H9 (cell line): ENCODE measurements at regions not wholly inside any gene's neighbourhood (a gene's known extent, or its start where the extent isn't known, plus 50 kb on each side); places are given as distances from the start of the nearest gene placed in this dataset.

ENCODE experiments used
- DNase-seq: peaks from one replicate; pipeline ENCODE4 v3.0.0-alpha.2; 2017
- H2AFZ ChIP-seq: one replicate; pipeline ENCODE4 v1.6.1; 2013; ENCODE audit warnings: mild to moderate bottlenecking, low read length, control low read depth, moderate library complexity
- H2AK5ac ChIP-seq: 2 replicates; pipeline ENCODE4 v1.6.1; 2013; ENCODE audit warnings: low read length, control low read depth, mixed read lengths; ENCODE audit not compliant: insufficient read length
- H2BK120ac ChIP-seq: one replicate; pipeline ENCODE4 v1.6.1; 2013; ENCODE audit warnings: low read depth, mild to moderate bottlenecking, low read length, control low read depth, inconsistent platforms; ENCODE audit not compliant: poor library complexity, severe bottlenecking
- H2BK12ac ChIP-seq: 2 replicates; pipeline ENCODE4 v1.6.1; 2013; ENCODE audit warnings: low read length, control low read depth, mixed read lengths, low read depth; ENCODE audit not compliant: insufficient read length
- H2BK15ac ChIP-seq: 2 replicates; pipeline ENCODE4 v1.6.1; 2013; ENCODE audit warnings: low read depth, low read length, control low read depth
- H2BK20ac ChIP-seq: one replicate; pipeline ENCODE4 v1.6.1; 2013; ENCODE audit warnings: low read depth, mild to moderate bottlenecking, low read length, control low read depth, inconsistent platforms; ENCODE audit not compliant: poor library complexity, severe bottlenecking
- H2BK5ac ChIP-seq: 2 replicates; pipeline ENCODE4 v1.6.1; 2013; ENCODE audit warnings: low read length, control low read depth, mixed read lengths; ENCODE audit not compliant: insufficient read length
- H3K14ac ChIP-seq: 2 replicates; pipeline ENCODE4 v1.6.1; 2013; ENCODE audit warnings: low read length, control low read depth; ENCODE audit not compliant: insufficient read depth
- H3K18ac ChIP-seq: 2 replicates; pipeline ENCODE4 v1.6.1; 2013; ENCODE audit warnings: low read depth, mild to moderate bottlenecking, mixed read lengths, low read length, control low read depth; ENCODE audit not compliant: insufficient read length
- H3K23ac ChIP-seq: 2 replicates; pipeline ENCODE4 v1.6.1; 2013; ENCODE audit warnings: low read length, control low read depth, mixed read lengths, low read depth; ENCODE audit not compliant: insufficient read length
- H3K23me2 ChIP-seq: 2 replicates; pipeline ENCODE4 v1.6.1; 2013; ENCODE audit warnings: low read depth, mild to moderate bottlenecking, mixed read lengths, low read length, control low read depth; ENCODE audit not compliant: insufficient read length, poor library complexity, severe bottlenecking
- H3K27ac ChIP-seq: 2 replicates; pipeline ENCODE4 v1.5.1; 2013; ENCODE audit warnings: low read length, control low read depth, mixed read lengths, low read depth; ENCODE audit not compliant: insufficient read length
- H3K27me3 ChIP-seq: 2 replicates; pipeline ENCODE4 v1.6.1; 2013; ENCODE audit warnings: low read length, control low read depth, inconsistent platforms; ENCODE audit not compliant: insufficient read depth
- H3K4ac ChIP-seq: 2 replicates; pipeline ENCODE4 v1.6.1; 2013; ENCODE audit warnings: low read depth, mild to moderate bottlenecking, control low read depth, inconsistent platforms, low read length, moderate library complexity
- H3K4me1 ChIP-seq: 2 replicates; pipeline ENCODE4 v1.6.1; 2013; ENCODE audit warnings: low read length, control low read depth, inconsistent platforms; ENCODE audit not compliant: insufficient read depth
- H3K4me2 ChIP-seq: 2 replicates; pipeline ENCODE4 v1.6.1; 2013; ENCODE audit warnings: low read length, control low read depth, mixed read lengths; ENCODE audit not compliant: insufficient read length, insufficient read depth
- H3K56ac ChIP-seq: 2 replicates; pipeline ENCODE4 v1.6.1; 2013; ENCODE audit warnings: low read depth, mild to moderate bottlenecking, mixed read lengths, low read length, control low read depth; ENCODE audit not compliant: insufficient read length
- H3K79me1 ChIP-seq: 2 replicates; pipeline ENCODE4 v1.6.1; 2013; ENCODE audit warnings: low read depth, mild to moderate bottlenecking, moderate library complexity, low read length, control low read depth, inconsistent platforms; ENCODE audit not compliant: insufficient read depth, poor library complexity, severe bottlenecking
- H3K79me2 ChIP-seq: 2 replicates; pipeline ENCODE4 v1.6.1; 2013; ENCODE audit warnings: low read length, control low read depth, inconsistent platforms; ENCODE audit not compliant: insufficient read depth
- H3K9ac ChIP-seq: 2 replicates; pipeline ENCODE4 v1.6.1; 2013; ENCODE audit warnings: low read length, control low read depth, mixed read lengths; ENCODE audit not compliant: insufficient read length; ENCODE audit errors: extremely low read depth
- H3K9me3 ChIP-seq: one replicate; pipeline ENCODE4 v1.6.1; 2013; ENCODE audit warnings: low read depth, low read length, inconsistent platforms; ENCODE audit not compliant: control insufficient read depth
- H3T11ph ChIP-seq: one replicate; pipeline ENCODE4 v1.6.1; 2013; ENCODE audit warnings: mild to moderate bottlenecking, low read length, control low read depth, inconsistent platforms
- H4K20me1 ChIP-seq: one replicate; pipeline ENCODE4 v1.6.1; 2013; ENCODE audit not compliant: control insufficient read depth, insufficient read length, insufficient read depth
- H4K5ac ChIP-seq: 2 replicates; pipeline ENCODE4 v1.6.1; 2013; ENCODE audit warnings: low read depth, mild to moderate bottlenecking, mixed read lengths, low read length, control low read depth; ENCODE audit not compliant: insufficient read length
- H4K8ac ChIP-seq: replicated peaks from 2 replicates; pipeline ENCODE4 v1.6.1; 2013; ENCODE audit warnings: low read length, control low read depth, mixed read lengths, low read depth; ENCODE audit not compliant: insufficient read length
- H4K91ac ChIP-seq: 2 replicates; pipeline ENCODE4 v1.6.1; 2013; ENCODE audit warnings: low read depth, mild to moderate bottlenecking, moderate library complexity, mixed read lengths, low read length, control low read depth; ENCODE audit not compliant: insufficient read length
- H3K27ac Mint-ChIP-seq, 3 experiments: 2 replicates in 2 of 3; 3 replicates in 1 of 3; pipeline ENCODE4 v1.8.0; 2020 to 2021; ENCODE audit warnings: mixed read lengths in 3 of 3, mild to moderate bottlenecking in 1 of 3, moderate library complexity in 1 of 3
- H3K27me3 Mint-ChIP-seq: 2 replicates; pipeline ENCODE4 v1.8.0; 2021; ENCODE audit warnings: low read depth, mild to moderate bottlenecking, moderate library complexity, mixed read lengths
- H3K36me3 Mint-ChIP-seq, 3 experiments: 2 replicates in 2 of 3; 3 replicates in 1 of 3; pipeline ENCODE4 v1.8.0; 2020 to 2021; ENCODE audit warnings: low read depth in 3 of 3, mixed read lengths in 3 of 3; ENCODE audit not compliant: insufficient read depth in 1 of 3
- H3K4me1 Mint-ChIP-seq, 2 experiments: 2 replicates each; pipeline ENCODE4 v1.8.0; 2020; ENCODE audit warnings: mixed read lengths in 2 of 2
- H3K4me3 Mint-ChIP-seq, 2 experiments: 2 replicates in 1 of 2; 3 replicates in 1 of 2; pipeline ENCODE4 v1.8.0; 2020 to 2021; ENCODE audit warnings: mild to moderate bottlenecking in 2 of 2, mixed read lengths in 2 of 2, moderate library complexity in 1 of 2
- H3K9me3 Mint-ChIP-seq, 2 experiments: 2 replicates in 1 of 2; 3 replicates in 1 of 2; pipeline ENCODE4 v1.8.0; 2020; ENCODE audit warnings: mild to moderate bottlenecking in 2 of 2, mixed read lengths in 2 of 2, moderate library complexity in 1 of 2
- CTCF ChIP-seq: fragments of 200-600 bp; sonication (generic); conservative IDR thresholded peaks from 3 replicates; pipeline ENCODE4 v1.8.0; 2021; ENCODE audit warnings: antibody characterized with exemption, mild to moderate bottlenecking
- WGBS: extraction: QIAGEN DNeasy Blood & Tissue Kit; methylation state at CpG from one replicate; pipeline ENCODE4 v1.1.7; 2013; ENCODE audit warnings: missing lambda C conversion rate, low lambda C conversion rate, mixed read lengths; ENCODE audit not compliant: insufficient read length; ENCODE audit errors: extremely low coverage; 5-methylcytosine and 5-hydroxymethylcytosine counted together

DNA sequence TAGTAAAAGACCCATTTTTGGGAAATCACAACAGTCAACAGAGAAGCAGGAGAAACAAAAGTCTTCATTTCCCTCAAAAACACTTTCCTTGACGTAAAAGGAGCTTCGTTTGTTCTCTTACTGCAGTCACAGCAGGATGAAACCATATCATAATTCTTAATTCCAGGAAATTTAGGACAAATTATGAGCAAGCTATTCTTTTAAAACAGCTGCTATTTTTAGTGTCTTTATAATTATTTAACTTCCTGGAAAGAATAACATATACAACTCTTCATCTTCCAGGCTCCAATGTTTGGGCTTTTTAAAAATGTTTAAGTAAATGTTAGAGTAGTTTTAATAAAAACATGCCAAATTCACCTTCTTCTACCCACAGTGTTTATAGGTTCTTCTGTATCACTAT, 563.5 kb downstream of the LTN1 start:
- H4K5ac ChIP-seq = no peak overlapping the region
- no CpG with 5 or more reads among the region's 2 CpGs for WGBS

More for the DNA sequence above, 563.5 kb downstream of the LTN1 start:
- no peak overlapping the region for H3K27ac ChIP-seq
- no peak overlapping the region for H4K91ac ChIP-seq
- no peak overlapping the region for H4K8ac ChIP-seq
- H3K23ac ChIP-seq = no peak overlapping the region
- DNase-seq = no peak
- H2BK12ac ChIP-seq = no peak overlapping the region
- H3K23me2 ChIP-seq = no peaks in the 10 kb centered on the region
- no peak for TF ChIP-seq CTCF
- no peak overlapping the region for H3K4me2 ChIP-seq
- H3K14ac ChIP-seq = no peak overlapping the region
- Mint-ChIP-seq H3K4me3 (no peak overlapping the region), H3K9me3 (no peaks in the 10 kb centered on the region), H3K4me1 (no peaks in the 10 kb centered on the region), H3K27ac (no peak overlapping the region), H3K36me3 (no peaks in the 10 kb centered on the region), H3K27me3 (no peaks in the 10 kb centered on the region)
- H2BK120ac ChIP-seq = no peak overlapping the region
- H2AFZ ChIP-seq = no peak overlapping the region
- no peak overlapping the region for H2AK5ac ChIP-seq
- H3K4ac ChIP-seq = no peak overlapping the region
- no peak overlapping the region for H2BK20ac ChIP-seq
- H4K20me1 ChIP-seq = no peaks in the 10 kb centered on the region
- no peak overlapping the region for H2BK15ac ChIP-seq
- no peak overlapping the region for H3K18ac ChIP-seq
- H3K4me1 ChIP-seq = no peaks in the 10 kb centered on the region
- H3K9me3 ChIP-seq = no peaks in the 10 kb centered on the region
- H3K27me3 ChIP-seq = no peaks in the 10 kb centered on the region
- no peak overlapping the region for H3K56ac ChIP-seq
- no peak overlapping the region for H2BK5ac ChIP-seq
- H3K79me2 ChIP-seq = no peaks in the 10 kb centered on the region
- H3K79me1 ChIP-seq = no peaks in the 10 kb centered on the region
- no peak overlapping the region for H3T11ph ChIP-seq
- H3K9ac ChIP-seq = no peak overlapping the region
